Kidney tubule cell (primary cell): ENCODE measurements at regions not wholly inside any gene's neighbourhood (a gene's known extent, or its start where the extent isn't known, plus 50 kb on each side); places are given as distances from the start of the nearest gene placed in this dataset.
"Not testable (repeated sequence)": the region's sequence is repeated elsewhere in the genome, so short reads cannot be mapped to it uniquely, and the experiment has no call there.

Experiments
- DNase-seq: peaks from one replicate; pipeline ENCODE4 v3.0.0-alpha.2; 2018; ENCODE audit warnings: low spot score

DNA sequence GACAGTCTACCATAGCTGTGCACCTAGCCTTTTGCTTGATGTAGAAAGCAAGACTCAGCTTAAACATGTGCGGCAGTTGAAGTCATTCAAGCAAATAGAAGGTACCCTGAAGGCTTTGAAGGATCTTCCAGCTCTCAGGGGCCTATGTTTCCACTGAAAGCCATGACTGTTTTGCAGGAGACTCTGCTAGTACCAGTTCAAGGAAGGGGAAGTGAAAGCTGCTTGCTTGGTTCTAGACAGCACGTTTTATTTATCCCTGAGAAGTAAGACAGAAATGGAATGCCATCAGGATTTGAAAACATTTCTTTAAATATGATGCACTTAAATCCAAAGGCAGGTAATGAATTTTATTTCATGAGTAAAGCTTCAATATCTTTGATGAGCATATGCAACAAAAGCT, 311.4 kb downstream of the PDCD6IP start:
- DNase-seq: no peak

DNA sequence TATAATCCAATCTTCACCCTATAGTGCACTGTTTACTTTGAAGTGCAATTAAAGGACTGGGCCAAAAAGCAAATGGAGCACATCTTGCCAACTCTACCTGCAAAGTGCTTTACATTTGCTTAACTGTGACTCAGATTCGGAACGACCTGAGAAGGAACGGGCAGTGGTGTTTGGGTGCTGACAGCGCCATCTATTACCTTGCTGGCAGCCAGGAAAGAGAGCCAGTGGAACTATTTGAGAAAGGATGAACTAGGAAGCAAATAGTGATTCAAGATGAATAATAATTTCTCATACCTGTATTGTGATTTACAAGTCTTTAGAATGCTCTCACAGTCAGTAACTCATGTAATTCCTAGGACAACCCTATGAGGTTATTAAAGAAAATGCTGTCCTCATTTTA, 312.9 kb downstream of the PDCD6IP start:
- no peak for DNase-seq

DNA sequence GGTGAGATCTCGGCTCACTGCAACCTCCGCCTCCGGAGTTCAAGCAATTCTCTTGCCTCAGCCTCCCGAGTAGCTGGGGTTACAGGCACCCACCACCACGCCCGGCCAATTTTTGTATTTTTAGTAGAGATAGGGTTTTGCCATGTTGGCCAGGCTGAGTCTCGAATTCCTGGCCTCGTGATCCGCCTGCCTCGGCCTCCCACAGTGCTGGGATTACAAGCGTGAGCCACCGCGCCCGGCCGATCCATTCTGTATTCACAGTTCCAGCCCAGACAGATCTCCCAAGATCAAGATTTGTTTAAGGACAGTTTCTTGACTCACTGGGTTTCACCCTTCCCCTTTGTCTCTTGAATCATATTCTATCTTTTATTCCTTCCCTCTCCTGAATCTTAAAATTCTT, 313.8 kb downstream of the PDCD6IP start:
- DNase-seq: not testable (repeated sequence)

DNA sequence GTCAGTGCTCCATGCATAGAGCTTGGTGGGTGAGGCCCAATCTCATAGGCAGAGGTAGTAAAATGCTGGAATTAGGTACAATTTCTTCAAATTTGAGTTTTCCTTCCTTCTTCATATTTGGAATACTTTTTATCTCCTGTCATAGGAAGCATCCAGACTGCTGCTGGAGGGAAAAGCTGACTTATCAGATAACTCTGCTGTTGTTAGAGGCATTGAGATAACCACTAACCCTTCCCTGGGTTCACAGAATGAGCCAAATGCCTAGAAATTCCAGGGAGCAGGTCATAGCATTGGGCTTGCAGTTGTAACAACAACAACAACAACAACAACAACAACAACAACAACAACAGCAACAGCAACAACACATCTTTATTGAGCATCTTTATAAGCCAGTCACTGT, 332.7 kb downstream of the PDCD6IP start:
- no peak for DNase-seq

DNA sequence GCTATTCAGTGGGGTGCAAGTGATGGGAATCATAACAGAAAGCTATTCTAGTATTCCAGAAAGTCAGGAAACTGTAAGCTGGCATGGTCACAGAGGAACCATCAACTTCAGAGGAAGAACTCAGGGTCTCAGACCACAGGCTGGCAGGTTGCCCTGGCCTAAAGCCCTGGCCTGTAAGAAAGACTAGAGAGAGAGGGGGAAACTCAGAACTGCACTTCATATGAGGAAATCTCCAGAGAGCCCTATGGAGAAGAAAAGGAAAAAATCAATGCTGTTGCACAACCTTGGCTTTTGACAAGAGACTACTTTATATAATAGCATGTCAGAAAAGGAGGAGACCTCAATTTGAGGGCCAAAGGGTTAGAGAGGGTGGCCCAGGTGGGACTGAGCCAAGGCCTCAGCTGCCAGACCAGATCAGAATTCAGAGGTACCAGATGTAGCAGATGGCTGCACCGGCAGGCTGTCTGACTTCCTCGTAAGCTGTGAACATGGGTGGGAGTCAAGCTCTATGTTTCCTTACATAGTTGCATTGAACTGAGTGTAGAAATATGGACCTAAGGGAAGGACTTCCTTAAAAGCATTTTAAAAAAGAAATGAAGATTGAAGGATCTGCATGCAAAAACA, 333.8 kb downstream of the PDCD6IP start:
- no peak for DNase-seq

DNA sequence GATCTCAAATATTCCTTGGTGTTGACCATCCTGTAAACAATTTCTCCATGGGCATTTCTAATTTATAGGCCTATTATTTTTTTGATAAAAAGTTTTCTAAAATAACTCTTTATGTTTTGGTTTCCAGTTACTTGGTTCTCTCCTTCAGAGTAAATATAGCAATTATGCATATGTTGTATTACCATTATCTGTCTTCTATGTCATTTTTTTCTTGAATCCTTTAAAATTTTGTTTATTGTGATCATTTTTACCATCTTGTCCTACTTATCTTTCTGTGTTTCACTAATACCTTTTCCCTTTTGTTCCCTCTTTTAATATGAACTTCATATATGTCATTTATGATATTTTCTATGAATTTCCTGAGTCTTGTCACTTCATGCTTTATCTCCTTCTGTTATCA, 341.1 kb downstream of the PDCD6IP start:
- DNase-seq: no peak

DNA sequence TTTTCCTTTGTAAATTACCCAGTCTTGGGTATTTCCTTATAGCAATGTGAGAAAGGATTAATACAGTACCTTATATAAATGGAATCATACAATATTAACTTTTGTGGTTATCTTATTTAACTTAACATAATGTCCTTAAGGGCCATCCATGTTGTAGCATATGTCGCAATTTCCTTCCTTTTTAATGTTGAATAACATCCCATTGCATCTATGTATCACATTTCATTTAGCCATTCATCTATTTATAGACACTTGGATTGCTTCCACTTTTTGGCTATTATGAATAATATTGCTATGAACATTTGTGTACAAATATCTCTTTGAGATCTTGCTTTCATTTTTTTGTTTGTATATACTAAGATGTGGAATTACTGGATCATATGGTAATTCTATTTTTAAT, 342.2 kb downstream of the PDCD6IP start:
- DNase-seq: no peak

DNA sequence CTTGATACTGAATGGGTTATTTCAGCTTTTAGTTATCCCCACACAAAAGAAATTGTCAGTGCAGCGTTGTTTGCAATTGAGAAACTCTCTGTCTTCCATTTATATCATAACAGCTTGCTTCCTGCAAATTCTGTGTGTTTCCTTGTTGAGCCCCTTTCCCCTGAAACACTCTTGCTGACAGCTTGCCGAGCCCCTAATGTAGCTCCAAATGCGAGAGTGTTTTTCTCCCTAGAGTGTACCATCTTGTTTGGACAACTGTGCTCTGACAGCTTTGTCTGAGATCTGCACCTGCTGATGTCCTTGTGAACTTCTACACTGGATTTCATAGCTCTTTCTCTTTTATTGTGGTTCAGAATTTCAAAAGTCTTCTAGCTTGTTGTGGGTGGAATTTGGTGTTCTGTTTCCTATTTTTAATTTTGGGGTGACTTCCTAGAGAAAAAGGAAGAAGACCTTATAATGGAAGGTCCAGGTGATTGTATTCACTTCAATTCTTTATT, 343.5 kb downstream of the PDCD6IP start:
- no peak for DNase-seq

DNA sequence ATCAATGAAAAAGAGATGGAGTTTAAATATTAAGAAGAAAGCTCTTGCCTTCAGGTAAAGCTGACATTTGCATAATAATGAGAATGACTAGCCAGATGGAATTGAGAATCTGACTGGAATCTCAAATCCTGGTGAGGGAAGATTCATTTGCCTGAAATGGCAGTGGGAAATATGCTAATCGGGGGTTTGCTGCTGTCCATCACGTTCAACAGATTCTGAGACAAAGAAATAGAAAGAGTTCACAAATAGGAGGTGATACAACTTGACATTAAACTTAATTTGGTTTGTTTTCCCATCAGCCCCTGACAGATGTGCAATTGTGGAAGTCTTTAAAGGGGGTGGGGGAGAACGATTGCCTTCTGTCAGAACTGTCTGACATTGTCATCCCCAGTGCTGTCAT, 347.4 kb downstream of the PDCD6IP start:
- DNase-seq: no peak

DNA sequence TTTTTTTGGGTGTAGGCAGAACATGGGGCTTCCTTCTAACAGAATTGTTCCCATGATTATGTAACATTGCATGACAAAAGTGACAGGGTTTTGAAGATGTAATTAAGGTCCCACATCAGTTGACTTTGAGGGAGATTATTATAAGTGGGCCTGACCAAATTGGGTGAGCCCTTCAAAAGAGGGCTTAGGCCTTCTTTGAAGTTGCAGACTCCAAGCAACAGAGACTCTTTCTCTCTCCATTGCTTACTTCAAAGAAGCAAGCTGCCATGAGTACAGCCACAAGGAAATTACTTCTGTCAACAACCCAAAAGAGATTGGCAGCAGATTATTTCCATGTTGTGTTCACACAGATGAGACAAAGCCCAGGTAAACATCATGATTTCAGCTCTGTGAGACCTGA, 348.2 kb downstream of the PDCD6IP start:
- DNase-seq: no peak

DNA sequence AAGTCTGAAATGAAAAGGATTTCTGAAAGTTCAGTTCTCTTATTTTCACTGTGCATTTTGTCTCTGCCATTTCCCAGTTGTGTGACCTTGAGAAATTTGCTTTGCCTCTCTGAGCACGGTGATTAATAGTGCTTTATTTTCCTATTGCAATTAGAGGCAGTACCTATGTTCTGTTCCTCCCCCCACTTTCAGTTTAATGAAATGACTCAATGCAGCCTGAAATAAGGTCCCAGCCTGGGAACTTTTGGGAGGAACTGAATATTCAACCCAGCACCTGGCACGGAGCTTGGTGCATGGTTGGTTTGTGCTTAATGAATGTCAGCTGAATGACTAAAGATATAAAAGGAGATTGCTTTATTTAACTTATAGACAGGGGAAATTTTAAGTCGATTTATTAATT, 352.6 kb downstream of the PDCD6IP start:
- no peak for DNase-seq

DNA sequence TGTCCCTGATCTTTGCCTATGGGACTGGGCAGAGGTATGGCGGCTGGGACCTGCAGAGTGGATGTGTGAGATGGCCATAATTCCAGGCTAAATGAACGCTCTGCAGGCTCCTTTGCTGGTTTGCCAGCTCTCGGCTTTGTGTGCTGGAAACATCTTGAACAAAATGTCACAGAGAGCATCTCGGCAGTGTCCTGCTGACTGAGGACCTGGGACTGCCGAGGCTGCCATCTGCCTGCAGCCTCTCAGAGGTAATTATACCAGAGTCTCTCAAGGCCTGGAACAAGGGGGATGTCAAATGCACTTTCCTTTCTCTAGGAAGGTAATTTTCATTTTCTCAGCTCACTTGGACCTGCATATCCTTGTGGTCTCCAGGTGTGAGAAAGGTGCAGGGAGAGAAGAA, 354.2 kb downstream of the PDCD6IP start:
- no peak for DNase-seq

DNA sequence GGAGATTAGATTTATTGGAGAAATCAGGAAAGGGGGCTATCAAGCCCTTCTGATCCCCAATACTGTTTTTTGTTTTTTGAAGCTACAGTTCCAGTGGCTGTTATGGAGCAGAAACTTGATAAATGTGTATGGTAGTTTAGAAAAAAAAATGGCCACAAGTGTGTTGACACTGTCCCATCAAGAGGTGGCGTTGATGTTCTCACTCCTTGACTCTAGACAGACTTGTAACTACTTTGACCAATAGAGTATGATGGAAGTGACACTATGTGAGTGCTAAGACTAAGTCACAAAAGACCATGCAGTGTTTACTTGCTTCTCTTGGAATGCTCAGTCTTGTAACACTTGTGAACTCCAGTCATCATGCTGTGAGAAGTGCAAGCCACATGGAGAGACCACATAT, 356.7 kb downstream of the PDCD6IP start:
- no peak for DNase-seq

DNA sequence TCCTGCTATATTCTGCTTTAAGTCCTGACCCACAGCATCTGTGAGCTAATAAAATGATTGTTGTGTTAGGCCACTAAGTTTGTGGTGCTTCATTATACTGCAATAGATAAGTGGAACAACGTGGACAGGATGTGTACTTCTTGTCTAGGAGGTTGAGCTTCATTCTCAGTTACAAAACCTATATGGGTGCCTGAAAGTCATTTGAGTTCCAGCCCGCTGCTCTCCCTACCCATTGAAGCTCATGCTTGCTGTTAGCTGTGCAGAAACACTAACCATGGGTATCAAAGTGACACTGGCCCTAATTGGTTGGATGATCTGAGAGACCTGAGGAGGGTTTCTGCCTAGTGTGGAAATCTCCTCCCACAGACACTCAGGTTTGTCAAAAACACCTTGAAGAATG, 357.2 kb downstream of the PDCD6IP start:
- DNase-seq: no peak

DNA sequence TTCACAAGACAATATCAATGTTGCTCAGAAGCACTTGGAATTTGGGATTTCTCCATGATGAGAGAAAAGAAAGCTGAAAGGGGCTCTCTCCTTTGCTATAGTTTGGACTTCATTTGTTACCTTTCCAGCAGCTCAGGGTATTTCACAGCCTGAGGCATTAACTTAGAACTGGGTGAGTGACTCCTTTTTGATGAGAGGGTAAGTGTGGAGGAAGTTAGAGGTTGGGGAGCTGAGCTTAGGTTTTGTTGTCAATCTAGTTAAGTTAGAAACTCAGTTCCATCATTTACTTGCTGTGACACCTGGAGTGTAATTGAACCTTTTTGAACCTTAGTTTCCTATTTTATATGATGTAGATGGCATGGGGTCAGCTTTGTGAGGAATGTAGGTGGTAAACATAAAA, 359.1 kb downstream of the PDCD6IP start:
- no peak for DNase-seq

DNA sequence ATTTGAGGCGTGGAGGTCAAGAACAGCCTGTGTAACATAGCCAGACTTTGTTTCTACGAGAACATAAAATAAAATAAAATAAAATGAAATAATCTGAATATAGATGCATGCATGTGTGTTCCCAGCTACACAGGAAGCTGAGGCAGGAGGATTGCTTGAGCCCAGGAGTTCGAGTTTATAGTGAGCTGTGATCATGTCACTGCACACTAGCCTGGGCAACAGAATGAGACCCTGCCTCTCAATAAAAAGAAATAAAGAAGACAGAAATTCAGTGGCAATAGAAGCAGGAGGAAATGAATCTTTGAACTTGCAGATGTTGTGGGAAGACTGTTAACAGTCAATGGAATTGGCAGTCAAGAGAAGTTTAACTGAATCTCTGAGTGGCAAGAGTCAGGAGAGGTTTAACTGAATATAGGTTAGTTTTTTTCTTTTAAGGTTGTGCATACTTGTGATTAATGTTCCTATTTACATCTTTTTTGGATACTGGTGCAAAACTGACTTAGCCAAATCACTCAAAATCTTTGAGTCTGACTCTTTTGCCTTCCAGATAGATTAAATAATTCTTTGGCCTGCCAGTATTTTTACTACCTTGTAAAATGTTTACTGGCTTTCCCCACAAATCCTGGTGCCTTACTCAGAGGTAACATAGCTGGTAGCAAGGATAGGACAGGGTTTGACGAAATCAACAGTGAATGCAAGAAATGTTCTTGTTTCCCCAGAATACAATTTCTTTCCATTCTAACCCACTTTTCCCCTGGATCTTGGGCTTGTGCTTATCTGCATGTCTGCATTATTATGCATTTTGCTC, 361.4 kb downstream of the PDCD6IP start:
- DNase-seq: no peak

DNA sequence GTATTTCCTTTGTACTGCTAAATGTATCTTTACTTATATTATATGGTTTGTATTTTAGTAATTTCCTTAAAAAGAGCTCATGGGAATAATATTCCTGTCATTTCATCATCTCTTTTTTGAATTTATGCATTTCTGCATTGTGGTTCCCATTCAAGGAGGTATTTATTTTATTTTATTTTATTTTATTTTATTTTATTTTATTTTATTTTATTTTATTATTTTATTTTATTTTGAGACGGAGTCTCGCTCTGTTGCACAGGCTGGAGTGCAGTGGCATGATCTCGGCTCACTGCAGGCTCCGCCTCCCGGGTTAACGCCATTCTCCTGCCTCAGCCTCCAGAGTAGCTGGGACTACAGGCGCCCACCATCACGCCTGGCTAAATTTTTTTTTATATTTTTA, 371.2 kb downstream of the PDCD6IP start:
- DNase-seq: not testable (repeated sequence)

DNA sequence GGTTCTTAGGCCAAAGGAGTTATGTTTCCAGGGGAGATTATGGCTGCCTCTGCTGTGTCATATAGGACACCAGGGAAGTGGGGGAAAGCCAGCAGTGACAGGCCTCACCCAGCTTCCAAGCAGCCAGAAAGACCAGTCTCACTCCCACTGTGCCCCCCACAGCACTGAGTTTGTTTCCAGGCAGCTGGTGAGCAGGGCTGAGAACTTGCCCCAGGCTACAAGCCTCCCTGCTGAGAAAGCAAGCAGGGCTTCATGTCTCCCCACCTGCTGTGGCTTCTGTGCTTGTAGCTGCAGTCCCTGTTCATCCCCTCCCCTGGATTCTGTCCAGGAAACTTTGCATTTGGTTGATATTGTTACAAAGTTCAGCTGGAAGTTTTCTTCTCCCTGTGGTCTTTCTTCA, 376.3 kb downstream of the PDCD6IP start:
- no peak for DNase-seq

DNA sequence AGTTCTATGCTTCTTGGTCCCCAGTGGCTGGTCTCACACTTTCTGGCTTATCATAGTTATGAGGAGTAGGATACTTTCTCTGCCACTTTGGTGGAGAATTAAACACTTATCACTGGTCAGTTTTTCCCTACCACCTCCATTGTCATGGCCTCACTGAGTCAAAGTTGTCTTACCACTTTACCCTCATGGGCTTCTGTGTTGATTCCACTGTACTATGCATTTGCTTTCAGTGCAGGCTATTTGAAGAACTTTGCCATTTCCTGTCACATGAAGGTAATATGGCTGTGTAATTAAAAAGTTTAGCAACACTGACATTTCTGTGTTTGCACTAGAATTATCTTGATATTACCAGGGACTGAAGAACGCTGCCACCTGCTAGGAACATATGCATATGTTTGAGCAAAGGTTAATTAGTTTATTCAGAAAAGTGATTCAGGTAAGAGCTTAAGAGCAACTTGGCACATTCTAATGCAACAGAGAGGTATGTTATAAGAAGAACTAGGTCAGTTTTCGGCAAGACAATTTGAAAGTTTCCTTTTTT, 377.3 kb downstream of the PDCD6IP start:
- DNase-seq: no peak

DNA sequence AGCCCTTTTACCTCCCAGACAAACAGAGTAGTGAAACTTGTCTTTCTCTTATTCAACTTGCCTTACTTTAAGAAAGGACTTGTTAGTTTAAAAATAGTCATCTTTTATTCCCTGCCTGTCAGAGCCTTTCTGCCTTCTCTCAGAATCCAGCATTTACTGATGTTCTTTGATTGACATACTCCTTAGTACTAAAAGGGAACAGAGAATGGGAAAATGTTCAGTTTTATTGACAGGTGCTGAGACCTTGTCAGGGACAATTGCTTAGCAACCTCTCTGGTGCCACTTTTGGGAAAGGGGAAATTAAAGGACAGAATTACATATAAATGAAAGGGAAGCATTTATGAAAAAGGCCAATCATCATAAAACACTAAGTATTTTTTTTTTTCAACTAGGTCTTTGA, 378.3 kb downstream of the PDCD6IP start:
- DNase-seq: no peak

DNA sequence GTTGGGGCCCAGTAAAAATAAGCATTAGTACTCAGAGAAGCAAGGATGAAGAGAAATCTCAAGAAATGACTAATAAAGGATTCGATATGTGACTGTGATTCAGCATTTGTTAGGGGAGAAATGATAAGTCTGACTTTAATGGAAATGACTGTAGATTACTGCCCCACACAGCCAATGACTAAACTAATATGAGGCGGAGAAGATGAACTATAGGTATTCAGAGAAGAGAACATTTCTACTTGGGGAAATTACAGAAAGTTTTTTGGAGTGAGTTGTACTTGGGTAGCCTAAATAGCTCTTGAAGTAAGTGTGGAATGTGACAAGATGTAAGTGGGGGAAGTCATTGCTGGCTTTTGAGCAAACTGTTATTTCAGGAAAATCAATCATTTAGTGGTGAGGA, 380.0 kb downstream of the PDCD6IP start:
- peak; percentile 3 for DNase-seq

DNA sequence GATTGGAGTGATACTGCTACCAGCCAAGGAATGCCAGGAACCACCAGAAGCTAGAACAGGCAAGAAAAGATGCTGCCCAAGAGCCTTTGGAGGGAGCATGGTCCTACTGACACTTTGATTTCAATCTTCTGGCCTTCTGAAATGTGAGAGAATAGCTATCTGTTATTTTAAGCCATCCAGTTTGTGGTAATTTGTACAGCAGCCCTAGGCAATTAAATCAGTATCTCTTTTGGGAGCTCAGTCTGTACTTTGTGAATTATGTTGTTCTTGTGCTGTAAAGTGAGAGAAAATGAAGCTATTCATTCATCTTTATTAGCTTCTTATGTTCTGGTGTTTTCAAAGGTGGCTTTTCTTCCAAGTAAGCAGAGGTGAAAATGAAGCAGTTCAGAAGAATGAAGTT, 381.3 kb downstream of the PDCD6IP start:
- no peak for DNase-seq

DNA sequence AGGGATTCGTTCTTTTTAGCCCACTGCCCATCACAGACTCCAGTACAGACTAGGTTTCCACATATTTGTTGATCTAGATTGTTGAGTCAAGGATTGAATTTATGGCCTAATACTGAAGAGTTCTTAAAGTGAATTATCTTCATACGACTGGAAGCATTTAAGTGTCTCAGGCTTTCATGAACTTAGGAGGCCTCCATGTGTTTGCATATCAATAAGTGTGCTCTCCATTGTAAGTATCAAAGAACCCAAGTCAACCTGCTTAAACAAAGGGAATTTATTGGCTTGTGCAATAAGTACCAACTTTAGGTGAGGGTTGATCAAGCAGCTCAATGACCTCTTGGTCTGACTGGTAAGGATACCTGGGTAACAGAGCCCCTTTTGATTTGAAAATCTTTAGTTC, 382.1 kb downstream of the PDCD6IP start:
- DNase-seq: no peak

DNA sequence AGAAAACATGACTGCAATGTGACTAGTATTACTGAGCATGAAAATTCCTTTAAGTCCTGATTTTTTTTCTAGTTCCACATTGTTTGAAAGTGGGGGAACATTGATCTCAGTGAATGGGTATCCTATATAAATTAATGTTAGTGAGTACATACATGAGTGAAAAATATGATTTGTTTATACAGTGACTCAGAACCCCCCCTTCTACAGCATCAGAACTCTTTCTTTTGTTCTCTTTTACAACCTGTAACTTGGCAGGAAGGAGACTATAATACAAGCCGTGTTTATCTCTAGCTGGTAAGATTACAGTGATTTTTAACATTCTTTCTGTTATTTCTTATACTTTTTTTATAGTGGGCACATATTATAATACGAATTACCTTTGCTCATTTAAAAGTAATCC, 384.7 kb downstream of the PDCD6IP start:
- no peak for DNase-seq
